ENCODE measurements at regions not wholly inside any gene's neighbourhood (a gene's known extent, or its start where the extent isn't known, plus 50 kb on each side); places are given as distances from the start of the nearest gene placed in this dataset.

- no peak for TF ChIP-seq CTCF (optimal IDR thresholded peaks at IDR 0.05 in 1 of 3, IDR thresholded peaks at IDR 0.05 in 1 of 3, conservative IDR thresholded peaks at IDR 0.05 in 1 of 3; ENCODE audit: extremely low read depth in 1 of 3, insufficient read depth in 2 of 3, low read length in 3 of 3)
- TF ChIP-seq EZH2 (IDR thresholded peaks at IDR 0.05; ENCODE audit: low read length): no peak
Observed at GRCh38 chr6:12603673-12604049, 112.9 kb upstream of the PHACTR1 start.
